ENCODE measurements at regions not wholly inside any gene's neighbourhood (a gene's known extent, or its start where the extent isn't known, plus 50 kb on each side); places are given as distances from the start of the nearest gene placed in this dataset.

DNA sequence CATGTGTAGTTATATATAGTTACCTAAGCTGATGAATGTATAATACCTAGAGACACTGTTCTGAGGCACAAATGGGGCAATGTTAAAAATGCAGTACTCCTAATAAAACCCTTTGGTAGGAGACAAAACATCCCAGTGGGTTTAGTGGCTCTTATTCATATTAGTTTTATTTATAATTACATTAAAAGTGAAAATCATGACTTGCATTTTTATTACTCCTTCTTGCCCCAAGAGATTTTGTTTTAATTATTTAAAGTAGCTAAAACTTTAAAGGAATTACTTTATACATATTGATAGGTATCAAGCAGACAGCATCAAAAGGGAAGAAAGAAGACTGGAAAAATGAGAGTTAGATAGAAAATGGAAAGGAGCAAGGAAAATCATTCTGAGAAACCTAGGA is 688.6 kb downstream of the GALC start:
- no peak for DNase-seq (ENCODE audit: low read depth)
- no peak overlapping the region for H3K4me3 ChIP-seq (ENCODE audit: low read depth, low read length)
- no peak for TF ChIP-seq CTCF (IDR thresholded peaks at IDR 0.05; ENCODE audit: low read depth, low read length)

DNA sequence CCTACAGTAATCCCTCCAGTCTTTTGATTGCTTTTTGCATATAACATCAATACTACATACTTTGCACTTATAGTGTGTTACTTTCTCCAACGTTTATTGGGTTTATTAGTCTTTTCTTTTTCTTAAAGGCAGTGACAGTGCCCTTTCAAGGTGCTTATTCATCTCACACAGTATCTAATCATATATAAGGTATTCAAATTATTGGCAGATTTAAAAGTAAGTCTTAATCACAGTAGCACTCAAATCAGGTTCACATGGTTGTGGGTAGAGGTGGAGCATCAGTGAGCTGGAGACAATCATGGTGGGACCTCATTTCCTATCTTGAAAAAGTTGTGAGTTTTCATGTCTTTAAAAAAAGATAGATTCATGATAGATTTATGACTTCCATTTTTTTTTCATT is 706.2 kb downstream of the GALC start:
- TF ChIP-seq CTCF (IDR thresholded peaks at IDR 0.05; ENCODE audit: low read depth, low read length) (no peak), POLR2A (IDR thresholded peaks at IDR 0.05; ENCODE audit: extremely low read depth, insufficient read length) (no peak), MYC (IDR thresholded peaks at IDR 0.05; ENCODE audit: low read depth, low read length) (no peak)
- TF ChIP-seq, protein P1, sequence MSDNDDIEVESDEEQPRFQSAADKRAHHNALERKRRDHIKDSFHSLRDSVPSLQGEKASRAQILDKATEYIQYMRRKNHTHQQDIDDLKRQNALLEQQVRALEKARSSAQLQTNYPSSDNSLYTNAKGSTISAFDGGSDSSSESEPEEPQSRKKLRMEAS (IDR thresholded peaks at IDR 0.05; ENCODE audit: low read depth, low read length), result no peak
- no peak overlapping the region for H3K4me3 ChIP-seq (ENCODE audit: low read depth, low read length)
- DNase-seq (ENCODE audit: low read depth), result no peak

DNA sequence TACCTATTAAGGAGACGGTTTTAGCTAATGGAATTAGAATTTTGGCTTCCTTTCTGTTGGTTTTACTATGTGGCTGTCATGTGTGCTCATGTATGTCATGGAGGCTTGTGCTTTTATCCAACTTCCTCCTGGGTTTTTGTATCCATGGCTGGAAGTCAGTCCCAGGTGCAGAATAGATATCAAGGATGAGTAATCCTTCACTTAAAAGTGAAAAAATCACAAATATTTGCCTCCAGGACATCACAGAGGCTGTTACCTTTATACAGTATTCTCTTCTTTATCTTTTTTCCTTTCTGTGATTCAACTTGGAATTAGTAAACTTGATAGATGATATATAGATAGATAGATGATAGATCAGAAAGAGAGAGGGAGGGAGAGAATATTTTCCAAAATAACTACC is 706.8 kb downstream of the GALC start:
- no peak for DNase-seq (ENCODE audit: low read depth)
- H3K4me3 ChIP-seq (ENCODE audit: low read depth, low read length), result no peak overlapping the region
- TF ChIP-seq, protein P1 (IDR thresholded peaks at IDR 0.05; ENCODE audit: low read depth, low read length), result no peak
- TF ChIP-seq CTCF (IDR thresholded peaks at IDR 0.05; ENCODE audit: low read depth, low read length) (no peak), MYC (IDR thresholded peaks at IDR 0.05; ENCODE audit: low read depth, low read length) (no peak), POLR2A (IDR thresholded peaks at IDR 0.05; ENCODE audit: extremely low read depth, insufficient read length) (no peak)

- no peak for DNase-seq (ENCODE audit: low read depth)
- H3K4me3 ChIP-seq (ENCODE audit: low read depth, low read length), result no peak overlapping the region
- TF ChIP-seq POLR2A (IDR thresholded peaks at IDR 0.05; ENCODE audit: extremely low read depth, insufficient read length) (no peak), MYC (IDR thresholded peaks at IDR 0.05; ENCODE audit: low read depth, low read length) (no peak), CTCF (IDR thresholded peaks at IDR 0.05; ENCODE audit: low read depth, low read length) (no peak)
- TF ChIP-seq, protein P1 (IDR thresholded peaks at IDR 0.05; ENCODE audit: low read depth, low read length), result no peak
These were observed 707.5 kb downstream of the GALC start for GRCh38 chr14:87285506-87285905.

GRCh38 chr14:87283547-87283946 is 709.4 kb downstream of the GALC start:
- TF ChIP-seq CTCF (IDR thresholded peaks at IDR 0.05; ENCODE audit: low read depth, low read length) (no peak), MYC (IDR thresholded peaks at IDR 0.05; ENCODE audit: low read depth, low read length) (no peak), POLR2A (IDR thresholded peaks at IDR 0.05; ENCODE audit: extremely low read depth, insufficient read length) (no peak)
- TF ChIP-seq, protein P1 (IDR thresholded peaks at IDR 0.05; ENCODE audit: low read depth, low read length), result no peak
- H3K4me3 ChIP-seq (ENCODE audit: low read depth, low read length), result no peak overlapping the region
- no peak for DNase-seq (ENCODE audit: low read depth)

- no peak for DNase-seq (ENCODE audit: low read depth)
- TF ChIP-seq, protein P1 (IDR thresholded peaks at IDR 0.05; ENCODE audit: low read depth, low read length), result no peak
- no peak for TF ChIP-seq CTCF (IDR thresholded peaks at IDR 0.05; ENCODE audit: low read depth, low read length)
- no peak for TF ChIP-seq MYC (IDR thresholded peaks at IDR 0.05; ENCODE audit: low read depth, low read length)
- TF ChIP-seq POLR2A (IDR thresholded peaks at IDR 0.05; ENCODE audit: extremely low read depth, insufficient read length), result no peak
- no peak overlapping the region for H3K4me3 ChIP-seq (ENCODE audit: low read depth, low read length)
These were observed 710.7 kb downstream of the GALC start for GRCh38 chr14:87282266-87282665.

Measured in NB4 (cell line).